ENCODE measurements at regions not wholly inside any gene's neighbourhood (a gene's known extent, or its start where the extent isn't known, plus 50 kb on each side); places are given as distances from the start of the nearest gene placed in this dataset.

DNA sequence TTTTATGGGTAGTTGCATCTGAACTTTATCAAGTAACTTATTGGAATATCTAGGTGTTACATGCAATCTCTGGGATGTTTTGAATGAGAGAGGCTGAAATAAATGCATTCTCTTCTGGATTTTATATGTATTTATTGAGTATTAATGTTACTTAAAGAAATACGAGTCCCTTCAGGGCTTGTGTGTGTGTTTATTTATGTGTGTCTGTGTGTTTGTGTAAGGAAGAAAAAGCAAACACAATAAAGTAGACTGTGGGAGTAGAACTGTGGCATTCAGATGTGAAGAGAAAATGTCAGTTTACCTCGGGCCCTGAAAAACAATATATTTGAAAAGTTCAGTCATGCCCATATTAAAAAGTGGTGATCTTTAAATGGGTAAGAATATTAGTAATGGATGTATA lies 250.5 kb downstream of the RPL10L start:
- TF ChIP-seq CTCF (IDR thresholded peaks at IDR 0.05; ENCODE audit: insufficient read depth, low read depth, low read length, missing control alignments): no peak
- DNase-seq (ENCODE audit: low read depth): no peak

DNA sequence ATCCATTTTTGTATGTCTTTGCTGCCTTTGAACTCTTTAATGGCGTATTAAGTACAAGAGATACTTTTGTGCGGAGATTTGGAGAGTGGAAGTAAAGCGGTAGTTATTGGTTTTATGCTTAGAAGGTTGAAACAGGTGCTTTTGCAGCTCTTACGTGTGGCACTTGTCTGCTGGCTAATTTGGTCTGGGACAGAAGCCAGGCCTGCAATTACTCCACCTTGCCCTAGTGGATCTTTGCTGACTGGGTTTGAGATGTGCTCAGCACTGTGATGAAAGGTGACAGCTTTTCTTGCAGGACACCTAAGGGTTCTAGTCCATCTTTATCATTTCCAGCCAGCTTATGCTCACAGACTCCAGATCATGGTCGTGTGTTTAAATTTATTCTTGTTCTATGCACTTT lies 252.5 kb downstream of the RPL10L start:
- no peak for DNase-seq (ENCODE audit: low read depth)
- H3K4me3 ChIP-seq (ENCODE audit: low read depth, low read length): no peak overlapping the region
- TF ChIP-seq CTCF (IDR thresholded peaks at IDR 0.05; ENCODE audit: insufficient read depth, low read depth, low read length, missing control alignments): no peak

More for the DNA sequence above, 250.5 kb downstream of the RPL10L start:
- no peak overlapping the region for H3K4me3 ChIP-seq (ENCODE audit: low read depth, low read length)

DNA sequence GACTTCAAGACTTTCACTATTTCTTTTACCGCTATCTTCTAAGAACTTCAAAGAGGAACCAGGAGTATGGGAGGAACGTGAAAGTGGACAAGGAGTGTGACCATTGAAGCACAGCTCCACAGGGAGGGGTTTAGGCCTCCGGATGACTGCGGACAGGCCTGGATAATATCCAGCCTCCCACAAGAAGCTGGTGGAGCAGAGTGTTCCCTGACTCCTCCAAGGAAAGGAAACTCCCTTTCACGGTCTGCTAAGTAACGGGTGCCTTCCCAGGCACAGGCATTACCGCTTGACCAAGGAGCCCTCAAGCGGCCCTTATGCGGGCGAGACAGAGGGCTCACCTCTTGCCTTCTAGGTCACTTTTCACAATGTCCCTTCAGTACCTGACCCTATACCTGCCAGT lies 267.0 kb downstream of the RPL10L start:
- no peak for DNase-seq (ENCODE audit: low read depth)
- TF ChIP-seq CTCF (IDR thresholded peaks at IDR 0.05; ENCODE audit: insufficient read depth, low read depth, low read length, missing control alignments): no peak
- H3K4me3 ChIP-seq (ENCODE audit: low read depth, low read length): no peak overlapping the region

- no peak for TF ChIP-seq CTCF (IDR thresholded peaks at IDR 0.05; ENCODE audit: insufficient read depth, low read depth, low read length, missing control alignments)
- H3K4me3 ChIP-seq (ENCODE audit: low read depth, low read length): no peak overlapping the region
- DNase-seq (ENCODE audit: low read depth): no peak
These were observed 269.9 kb downstream of the RPL10L start for GRCh38 chr14:46381674-46382073.

GRCh38 chr14:46378248-46378647 lies 273.3 kb downstream of the RPL10L start:
- no peak for DNase-seq (ENCODE audit: low read depth)
- no peak for TF ChIP-seq CTCF (IDR thresholded peaks at IDR 0.05; ENCODE audit: insufficient read depth, low read depth, low read length, missing control alignments)
- no peak overlapping the region for H3K4me3 ChIP-seq (ENCODE audit: low read depth, low read length)

DNA sequence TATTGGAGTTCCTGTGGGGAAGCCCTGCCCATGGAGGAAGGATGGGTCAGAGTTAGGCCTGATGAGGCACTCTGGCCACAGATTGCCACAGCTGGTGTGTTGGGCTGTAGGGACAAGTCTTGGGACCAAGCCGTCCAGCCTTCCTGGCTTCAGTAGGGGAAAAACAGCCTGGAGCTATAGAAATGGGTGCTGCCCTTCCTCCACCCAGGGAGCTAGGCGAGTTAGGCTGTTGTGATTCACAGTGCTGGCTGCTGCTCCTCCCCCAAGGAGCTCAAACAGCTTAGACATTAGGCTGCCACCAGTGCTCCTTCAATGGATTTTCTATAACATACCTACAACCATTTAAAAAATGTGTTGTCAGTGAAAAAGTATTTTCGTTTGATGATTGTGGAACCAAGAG lies 274.3 kb downstream of the RPL10L start:
- TF ChIP-seq CTCF (IDR thresholded peaks at IDR 0.05; ENCODE audit: insufficient read depth, low read depth, low read length, missing control alignments): no peak
- H3K4me3 ChIP-seq (ENCODE audit: low read depth, low read length): no peak overlapping the region

DNA sequence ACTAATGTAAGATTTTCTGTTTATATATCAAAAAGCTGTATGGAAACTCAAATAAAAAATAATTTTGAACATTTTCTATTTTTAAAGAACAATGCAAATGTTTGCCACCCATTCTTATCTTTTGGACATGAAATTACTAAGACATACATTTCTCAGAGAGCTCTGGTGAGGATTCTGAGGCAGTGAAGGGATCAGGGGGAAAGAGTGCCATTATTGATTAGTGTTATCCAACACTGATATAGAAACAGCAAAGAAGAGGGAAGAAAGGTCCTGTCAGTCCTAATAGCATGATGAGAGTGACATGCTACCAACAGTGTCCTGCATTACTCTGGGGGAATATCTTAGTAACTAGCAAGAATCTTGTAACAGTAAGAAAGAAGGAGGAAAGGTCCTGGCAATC lies 282.2 kb downstream of the RPL10L start:
- no peak for DNase-seq (ENCODE audit: low read depth)
- TF ChIP-seq CTCF (IDR thresholded peaks at IDR 0.05; ENCODE audit: insufficient read depth, low read depth, low read length, missing control alignments): no peak
- H3K4me3 ChIP-seq (ENCODE audit: low read depth, low read length): no peak overlapping the region

More for the DNA sequence above, 274.3 kb downstream of the RPL10L start:
- DNase-seq (ENCODE audit: low read depth): no peak

Measured in GM12865 (cell line).